DOHH2 (cell line): ENCODE measurements at regions not wholly inside any gene's neighbourhood (a gene's known extent, or its start where the extent isn't known, plus 50 kb on each side); places are given as distances from the start of the nearest gene placed in this dataset.

Source experiments
- H3F3A ChIP-seq: fragments of 200-600 bp; sonication (generic), shearing (Covaris generic); 2 replicates; pipeline ENCODE4 v1.6.0; 2016; ENCODE audit warnings: antibody characterized with exemption, mild to moderate bottlenecking; ENCODE audit not compliant: control insufficient read depth, insufficient read depth
- H3K27ac ChIP-seq: fragments of 200-600 bp; sonication (generic); 2 replicates; pipeline ENCODE4 v1.5.1; 2014; ENCODE audit warnings: low read depth, mild to moderate bottlenecking, low read length, moderate library complexity
- H3K27me3 ChIP-seq: fragments of 200-600 bp; sonication (generic); 2 replicates; pipeline ENCODE4 v1.6.1; 2014; ENCODE audit warnings: mild to moderate bottlenecking, low read length, mixed read lengths; ENCODE audit not compliant: control insufficient read depth
- H3K36me3 ChIP-seq: fragments of 200-600 bp; sonication (generic); 2 replicates; pipeline ENCODE4 v1.6.1; 2014; ENCODE audit warnings: mild to moderate bottlenecking, low read length, moderate library complexity, mixed read lengths; ENCODE audit not compliant: control insufficient read depth
- H3K4me1 ChIP-seq: fragments of 200-600 bp; sonication (generic); 2 replicates; pipeline ENCODE4 v1.6.1; 2014; ENCODE audit warnings: mild to moderate bottlenecking, low read length, mixed read lengths; ENCODE audit not compliant: control insufficient read depth
- H3K4me2 ChIP-seq: fragments of 200-600 bp; sonication (generic); 2 replicates; pipeline ENCODE4 v1.6.0; 2014; ENCODE audit warnings: mild to moderate bottlenecking, low read length, moderate library complexity
- H3K4me3 ChIP-seq: fragments of 200-600 bp; sonication (generic); 2 replicates; pipeline ENCODE4 v1.5.1; 2014; ENCODE audit warnings: mild to moderate bottlenecking, low read length, mixed read lengths
- H3K79me2 ChIP-seq: fragments of 200-600 bp; sonication (generic); 2 replicates; pipeline ENCODE4 v1.6.1; 2014; ENCODE audit warnings: mild to moderate bottlenecking, low read length, mixed read lengths; ENCODE audit not compliant: control insufficient read depth
- H3K9me2 ChIP-seq: fragments of 200-600 bp; sonication (generic); replicated peaks from 2 replicates; pipeline ENCODE4 v1.6.1; 2014; ENCODE audit warnings: mild to moderate bottlenecking, low read length, mixed read lengths; ENCODE audit not compliant: control insufficient read depth
- H3K9me3 ChIP-seq: fragments of 200-600 bp; sonication (generic); 2 replicates; pipeline ENCODE4 v1.6.1; 2014; ENCODE audit warnings: antibody characterized with exemption, low read length, mixed read lengths; ENCODE audit not compliant: control insufficient read depth, insufficient read depth
- H4K20me1 ChIP-seq: fragments of 200-600 bp; sonication (generic); 2 replicates; pipeline ENCODE4 v1.6.0; 2014; ENCODE audit warnings: low read depth, mild to moderate bottlenecking, antibody characterized with exemption, low read length, moderate library complexity; ENCODE audit not compliant: control insufficient read depth, insufficient read depth
- EZH2phosphoT487 ChIP-seq: fragments of 200-600 bp; sonication (generic); IDR thresholded peaks from 2 replicates; pipeline ENCODE4 v1.6.1; 2017; ENCODE audit warnings: borderline replicate concordance, mild to moderate bottlenecking, antibody characterized with exemption, low read length, moderate library complexity, mixed read lengths
- TF ChIP-seq, protein P1 (sequence below): fragments of 200-600 bp; sonication (generic); IDR thresholded peaks from one replicate; pipeline ENCODE4 v1.5.1; 2014; ENCODE audit warnings: antibody characterized with exemption, mild to moderate bottlenecking, low read depth, low read length; ENCODE audit not compliant: poor library complexity, severe bottlenecking

DNA sequence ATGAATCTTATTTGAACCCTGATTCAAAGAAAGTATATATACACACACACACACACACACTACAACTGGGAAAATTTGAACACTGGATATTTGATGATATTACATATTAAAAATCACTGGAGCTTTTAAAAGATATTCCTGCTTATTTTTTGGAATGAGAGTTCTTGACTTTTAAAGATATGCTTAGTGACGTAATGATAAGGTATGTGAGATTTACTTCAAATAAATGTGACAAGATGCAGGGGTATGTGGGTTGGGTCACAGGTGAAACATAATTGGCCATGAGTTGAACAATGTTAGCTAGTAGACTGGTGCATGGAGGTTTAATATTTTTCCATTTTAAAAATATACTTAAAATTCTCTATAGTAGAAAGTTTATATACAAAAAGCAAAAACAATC, 258.6 kb downstream of the CBLN4 start:
- Histone ChIP-seq H3K27me3 (no peaks in the 10 kb centered on the region), H3K9me3 (no peaks in the 10 kb centered on the region), H3K27ac (no peak overlapping the region), H3K4me3 (no peak overlapping the region), H3K79me2 (no peaks in the 10 kb centered on the region), H3K36me3 (no peaks in the 10 kb centered on the region), H3K4me2 (no peak overlapping the region), H3K4me1 (no peaks in the 10 kb centered on the region), H4K20me1 (no peaks in the 10 kb centered on the region), H3K9me2 (no peaks in the 10 kb centered on the region), H3F3A (no peaks in the 10 kb centered on the region)
- TF ChIP-seq, protein P1, sequence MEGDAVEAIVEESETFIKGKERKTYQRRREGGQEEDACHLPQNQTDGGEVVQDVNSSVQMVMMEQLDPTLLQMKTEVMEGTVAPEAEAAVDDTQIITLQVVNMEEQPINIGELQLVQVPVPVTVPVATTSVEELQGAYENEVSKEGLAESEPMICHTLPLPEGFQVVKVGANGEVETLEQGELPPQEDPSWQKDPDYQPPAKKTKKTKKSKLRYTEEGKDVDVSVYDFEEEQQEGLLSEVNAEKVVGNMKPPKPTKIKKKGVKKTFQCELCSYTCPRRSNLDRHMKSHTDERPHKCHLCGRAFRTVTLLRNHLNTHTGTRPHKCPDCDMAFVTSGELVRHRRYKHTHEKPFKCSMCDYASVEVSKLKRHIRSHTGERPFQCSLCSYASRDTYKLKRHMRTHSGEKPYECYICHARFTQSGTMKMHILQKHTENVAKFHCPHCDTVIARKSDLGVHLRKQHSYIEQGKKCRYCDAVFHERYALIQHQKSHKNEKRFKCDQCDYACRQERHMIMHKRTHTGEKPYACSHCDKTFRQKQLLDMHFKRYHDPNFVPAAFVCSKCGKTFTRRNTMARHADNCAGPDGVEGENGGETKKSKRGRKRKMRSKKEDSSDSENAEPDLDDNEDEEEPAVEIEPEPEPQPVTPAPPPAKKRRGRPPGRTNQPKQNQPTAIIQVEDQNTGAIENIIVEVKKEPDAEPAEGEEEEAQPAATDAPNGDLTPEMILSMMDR = no peak
- TF ChIP-seq EZH2phosphoT487 = no peak

GRCh38 chr20:55745840-55746239, 259.5 kb downstream of the CBLN4 start:
- Histone ChIP-seq H3K9me3 (no peaks in the 10 kb centered on the region), H3K4me2 (no peak overlapping the region), H3K36me3 (no peaks in the 10 kb centered on the region), H3K27me3 (no peaks in the 10 kb centered on the region), H3F3A (no peaks in the 10 kb centered on the region), H3K4me1 (no peaks in the 10 kb centered on the region), H3K9me2 (no peaks in the 10 kb centered on the region), H4K20me1 (no peaks in the 10 kb centered on the region), H3K4me3 (no peak overlapping the region), H3K79me2 (no peaks in the 10 kb centered on the region), H3K27ac (no peak overlapping the region)
- TF ChIP-seq, protein P1 = no peak
- no peak for TF ChIP-seq EZH2phosphoT487

GRCh38 chr20:55744896-55745295, 260.4 kb downstream of the CBLN4 start:
- Histone ChIP-seq H3K9me3 (no peaks in the 10 kb centered on the region), H4K20me1 (no peaks in the 10 kb centered on the region)

More at GRCh38 chr20:55744896-55745295, 260.4 kb downstream of the CBLN4 start:
- no peaks in the 10 kb centered on the region for H3K9me2 ChIP-seq
- H3K79me2 ChIP-seq = no peaks in the 10 kb centered on the region
- no peak for TF ChIP-seq EZH2phosphoT487
- TF ChIP-seq, protein P1 = no peak
- no peak overlapping the region for H3K4me3 ChIP-seq
- H3F3A ChIP-seq = no peaks in the 10 kb centered on the region
- H3K27me3 ChIP-seq = no peaks in the 10 kb centered on the region
- H3K4me2 ChIP-seq = no peak overlapping the region
- H3K27ac ChIP-seq = no peak overlapping the region
- H3K36me3 ChIP-seq = no peaks in the 10 kb centered on the region
- H3K4me1 ChIP-seq = no peaks in the 10 kb centered on the region
